ENCODE measurements at regions not wholly inside any gene's neighbourhood (a gene's known extent, or its start where the extent isn't known, plus 50 kb on each side); places are given as distances from the start of the nearest gene placed in this dataset.

GRCh38 chr15:95293456-95294031 is 1037.0 kb upstream of the NR2F2 start:
- H3K27me3 ChIP-seq (replicated peaks; ENCODE audit: control insufficient read depth, insufficient read depth, low read length), result no peaks in the 10 kb centered on the region
- no peaks in the 10 kb centered on the region for H3K9me3 ChIP-seq (ENCODE audit: control insufficient read depth, low read length)
- H3K4me1 ChIP-seq (ENCODE audit: control insufficient read depth, insufficient read depth, low read length), result peaks cover 12% of the 10 kb centered on the region
- no peaks in the 10 kb centered on the region for H3K36me3 ChIP-seq (ENCODE audit: control insufficient read depth, insufficient read depth, low read length, severe bottlenecking)
- H3K4me3 ChIP-seq (ENCODE audit: low read length), result no peak overlapping the region
- no peak for DNase-seq (ENCODE audit: low read depth)
- peak overlapping the region; percentile 33 for H3K9ac ChIP-seq (ENCODE audit: low read length)

GRCh38 chr15:95295363-95295762 is 1035.1 kb upstream of the NR2F2 start:
- H3K4me1 ChIP-seq (ENCODE audit: control insufficient read depth, insufficient read depth, low read length), result peaks cover 7% of the 10 kb centered on the region
- DNase-seq (ENCODE audit: low read depth), result no peak
- no peaks in the 10 kb centered on the region for H3K9me3 ChIP-seq (ENCODE audit: control insufficient read depth, low read length)
- H3K9ac ChIP-seq (ENCODE audit: low read length), result no peak overlapping the region
- no peaks in the 10 kb centered on the region for H3K36me3 ChIP-seq (ENCODE audit: control insufficient read depth, insufficient read depth, low read length, severe bottlenecking)
- H3K27me3 ChIP-seq (replicated peaks; ENCODE audit: control insufficient read depth, insufficient read depth, low read length), result no peaks in the 10 kb centered on the region
- H3K4me3 ChIP-seq (ENCODE audit: low read length), result no peak overlapping the region

- Histone ChIP-seq H3K36me3 (ENCODE audit: control insufficient read depth, insufficient read depth, low read length, severe bottlenecking) (no peaks in the 10 kb centered on the region), H3K27me3 (replicated peaks; ENCODE audit: control insufficient read depth, insufficient read depth, low read length) (no peaks in the 10 kb centered on the region), H3K4me1 (ENCODE audit: control insufficient read depth, insufficient read depth, low read length) (peaks cover 7% of the 10 kb centered on the region), H3K9me3 (ENCODE audit: control insufficient read depth, low read length) (no peaks in the 10 kb centered on the region), H3K4me3 (ENCODE audit: low read length) (no peak overlapping the region), H3K9ac (ENCODE audit: low read length) (no peak overlapping the region)
- DNase-seq (ENCODE audit: low read depth), result no peak
Observed at GRCh38 chr15:95295896-95296625, 1034.4 kb upstream of the NR2F2 start.

- Histone ChIP-seq H3K4me1 (ENCODE audit: control insufficient read depth, insufficient read depth, low read length) (peaks cover 7% of the 10 kb centered on the region), H3K36me3 (ENCODE audit: control insufficient read depth, insufficient read depth, low read length, severe bottlenecking) (no peaks in the 10 kb centered on the region), H3K4me3 (ENCODE audit: low read length) (no peak overlapping the region), H3K9me3 (ENCODE audit: control insufficient read depth, low read length) (no peaks in the 10 kb centered on the region), H3K9ac (ENCODE audit: low read length) (no peak overlapping the region), H3K27me3 (replicated peaks; ENCODE audit: control insufficient read depth, insufficient read depth, low read length) (no peaks in the 10 kb centered on the region)
- DNase-seq (ENCODE audit: low read depth), result no peak
Observed at GRCh38 chr15:95296643-95297042, 1033.9 kb upstream of the NR2F2 start.

- H3K4me1 ChIP-seq (ENCODE audit: control insufficient read depth, insufficient read depth, low read length), result peaks cover 2% of the 10 kb centered on the region
- H3K9me3 ChIP-seq (ENCODE audit: control insufficient read depth, low read length), result no peaks in the 10 kb centered on the region
- H3K27me3 ChIP-seq (replicated peaks; ENCODE audit: control insufficient read depth, insufficient read depth, low read length), result no peaks in the 10 kb centered on the region
- H3K9ac ChIP-seq (ENCODE audit: low read length), result no peak overlapping the region
- no peaks in the 10 kb centered on the region for H3K36me3 ChIP-seq (ENCODE audit: control insufficient read depth, insufficient read depth, low read length, severe bottlenecking)
- H3K4me3 ChIP-seq (ENCODE audit: low read length), result no peak overlapping the region
- no peak for DNase-seq (ENCODE audit: low read depth)
Observed at GRCh38 chr15:95298729-95299128, 1031.8 kb upstream of the NR2F2 start.

GRCh38 chr15:95300958-95301357 is 1029.5 kb upstream of the NR2F2 start:
- no peak overlapping the region for H3K4me3 ChIP-seq (ENCODE audit: low read length)
- no peaks in the 10 kb centered on the region for H3K9me3 ChIP-seq (ENCODE audit: control insufficient read depth, low read length)
- no peaks in the 10 kb centered on the region for H3K27me3 ChIP-seq (replicated peaks; ENCODE audit: control insufficient read depth, insufficient read depth, low read length)
- H3K36me3 ChIP-seq (ENCODE audit: control insufficient read depth, insufficient read depth, low read length, severe bottlenecking), result no peaks in the 10 kb centered on the region
- no peak overlapping the region for H3K9ac ChIP-seq (ENCODE audit: low read length)
- H3K4me1 ChIP-seq (ENCODE audit: control insufficient read depth, insufficient read depth, low read length), result peaks cover 16% of the 10 kb centered on the region
- no peak for DNase-seq (ENCODE audit: low read depth)

GRCh38 chr15:95302206-95302605 is 1028.3 kb upstream of the NR2F2 start:
- Histone ChIP-seq H3K4me3 (ENCODE audit: low read length) (no peak overlapping the region), H3K36me3 (ENCODE audit: control insufficient read depth, insufficient read depth, low read length, severe bottlenecking) (no peaks in the 10 kb centered on the region), H3K27me3 (replicated peaks; ENCODE audit: control insufficient read depth, insufficient read depth, low read length) (no peaks in the 10 kb centered on the region), H3K4me1 (ENCODE audit: control insufficient read depth, insufficient read depth, low read length) (peaks cover 15% of the 10 kb centered on the region), H3K9ac (ENCODE audit: low read length) (no peak overlapping the region), H3K9me3 (ENCODE audit: control insufficient read depth, low read length) (no peaks in the 10 kb centered on the region)
- DNase-seq (ENCODE audit: low read depth), result no peak

- no peaks in the 10 kb centered on the region for H3K27me3 ChIP-seq (replicated peaks; ENCODE audit: control insufficient read depth, insufficient read depth, low read length)
- H3K36me3 ChIP-seq (ENCODE audit: control insufficient read depth, insufficient read depth, low read length, severe bottlenecking), result no peaks in the 10 kb centered on the region
- no peak for DNase-seq (ENCODE audit: low read depth)
- no peak overlapping the region for H3K9ac ChIP-seq (ENCODE audit: low read length)
- H3K9me3 ChIP-seq (ENCODE audit: control insufficient read depth, low read length), result no peaks in the 10 kb centered on the region
- no peak overlapping the region for H3K4me3 ChIP-seq (ENCODE audit: low read length)
- H3K4me1 ChIP-seq (ENCODE audit: control insufficient read depth, insufficient read depth, low read length), result peaks cover 15% of the 10 kb centered on the region
Observed at GRCh38 chr15:95302809-95303208, 1027.7 kb upstream of the NR2F2 start.

- H3K4me1 ChIP-seq (ENCODE audit: control insufficient read depth, insufficient read depth, low read length), result peaks cover 15% of the 10 kb centered on the region
- H3K9me3 ChIP-seq (ENCODE audit: control insufficient read depth, low read length), result no peaks in the 10 kb centered on the region
- H3K27me3 ChIP-seq (replicated peaks; ENCODE audit: control insufficient read depth, insufficient read depth, low read length), result no peaks in the 10 kb centered on the region
- no peak overlapping the region for H3K9ac ChIP-seq (ENCODE audit: low read length)
- H3K4me3 ChIP-seq (ENCODE audit: low read length), result no peak overlapping the region
- DNase-seq (ENCODE audit: low read depth), result no peak
- no peaks in the 10 kb centered on the region for H3K36me3 ChIP-seq (ENCODE audit: control insufficient read depth, insufficient read depth, low read length, severe bottlenecking)
Observed at GRCh38 chr15:95303713-95304112, 1026.8 kb upstream of the NR2F2 start.

- Histone ChIP-seq H3K9me3 (ENCODE audit: control insufficient read depth, low read length) (no peaks in the 10 kb centered on the region), H3K36me3 (ENCODE audit: control insufficient read depth, insufficient read depth, low read length, severe bottlenecking) (no peaks in the 10 kb centered on the region), H3K9ac (ENCODE audit: low read length) (peak overlapping the region; percentile 18), H3K27me3 (replicated peaks; ENCODE audit: control insufficient read depth, insufficient read depth, low read length) (no peaks in the 10 kb centered on the region), H3K4me1 (ENCODE audit: control insufficient read depth, insufficient read depth, low read length) (peaks cover 15% of the 10 kb centered on the region), H3K4me3 (ENCODE audit: low read length) (peak overlapping the region; percentile 6)
- no peak for DNase-seq (ENCODE audit: low read depth)
Observed at GRCh38 chr15:95304151-95304946, 1026.2 kb upstream of the NR2F2 start.

GRCh38 chr15:95304947-95305400 is 1025.5 kb upstream of the NR2F2 start:
- no peak for DNase-seq (ENCODE audit: low read depth)
- Histone ChIP-seq H3K36me3 (ENCODE audit: control insufficient read depth, insufficient read depth, low read length, severe bottlenecking) (no peaks in the 10 kb centered on the region), H3K4me1 (ENCODE audit: control insufficient read depth, insufficient read depth, low read length) (peaks cover 15% of the 10 kb centered on the region), H3K9ac (ENCODE audit: low read length) (peak overlapping the region; percentile 18), H3K9me3 (ENCODE audit: control insufficient read depth, low read length) (no peaks in the 10 kb centered on the region), H3K27me3 (replicated peaks; ENCODE audit: control insufficient read depth, insufficient read depth, low read length) (no peaks in the 10 kb centered on the region), H3K4me3 (ENCODE audit: low read length) (peak overlapping the region; percentile 6)

Measured in adipocyte (in vitro differentiated cells).